ENCODE measurements at regions not wholly inside any gene's neighbourhood (a gene's known extent, or its start where the extent isn't known, plus 50 kb on each side); places are given as distances from the start of the nearest gene placed in this dataset.

GRCh38 chr15:69576948-69577351, 124.3 kb downstream of the RPLP1 start:
- TF ChIP-seq, protein P1, sequence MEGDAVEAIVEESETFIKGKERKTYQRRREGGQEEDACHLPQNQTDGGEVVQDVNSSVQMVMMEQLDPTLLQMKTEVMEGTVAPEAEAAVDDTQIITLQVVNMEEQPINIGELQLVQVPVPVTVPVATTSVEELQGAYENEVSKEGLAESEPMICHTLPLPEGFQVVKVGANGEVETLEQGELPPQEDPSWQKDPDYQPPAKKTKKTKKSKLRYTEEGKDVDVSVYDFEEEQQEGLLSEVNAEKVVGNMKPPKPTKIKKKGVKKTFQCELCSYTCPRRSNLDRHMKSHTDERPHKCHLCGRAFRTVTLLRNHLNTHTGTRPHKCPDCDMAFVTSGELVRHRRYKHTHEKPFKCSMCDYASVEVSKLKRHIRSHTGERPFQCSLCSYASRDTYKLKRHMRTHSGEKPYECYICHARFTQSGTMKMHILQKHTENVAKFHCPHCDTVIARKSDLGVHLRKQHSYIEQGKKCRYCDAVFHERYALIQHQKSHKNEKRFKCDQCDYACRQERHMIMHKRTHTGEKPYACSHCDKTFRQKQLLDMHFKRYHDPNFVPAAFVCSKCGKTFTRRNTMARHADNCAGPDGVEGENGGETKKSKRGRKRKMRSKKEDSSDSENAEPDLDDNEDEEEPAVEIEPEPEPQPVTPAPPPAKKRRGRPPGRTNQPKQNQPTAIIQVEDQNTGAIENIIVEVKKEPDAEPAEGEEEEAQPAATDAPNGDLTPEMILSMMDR (IDR thresholded peaks at IDR 0.05), result no peak
- TF ChIP-seq POLR2A (IDR thresholded peaks at IDR 0.05) (no peak), POLR2AphosphoS5 (IDR thresholded peaks at IDR 0.05) (no peak), EP300 (IDR thresholded peaks at IDR 0.05) (no peak)

Measured in gastroesophageal sphincter (tissue), 3 donors.